SH-SY5Y (cell line): ENCODE measurements at regions not wholly inside any gene's neighbourhood (a gene's known extent, or its start where the extent isn't known, plus 50 kb on each side); places are given as distances from the start of the nearest gene placed in this dataset.

Source experiments
- GATA2 ChIP-seq: IDR thresholded peaks from 2 replicates; pipeline ENCODE4 v1.6.1; 2011; ENCODE audit warnings: mild to moderate bottlenecking, low read depth, low read length
- GATA3 ChIP-seq: IDR thresholded peaks from 2 replicates; pipeline ENCODE4 v1.6.1; 2011; ENCODE audit warnings: low read depth, mild to moderate bottlenecking, low read length, moderate library complexity

- TF ChIP-seq GATA2 (no peak), GATA3 (no peak)
Observed at GRCh38 chr10:89952751-89953150, 251.4 kb downstream of the KIF20B start.
